Upper lobe of left lung (tissue), 4 donors: ENCODE measurements at regions not wholly inside any gene's neighbourhood (a gene's known extent, or its start where the extent isn't known, plus 50 kb on each side); places are given as distances from the start of the nearest gene placed in this dataset.

Source experiments
- EP300 ChIP-seq, 4 donors: sonication (generic); formaldehyde crosslinking; IDR thresholded peaks; one replicate each; pipeline ENCODE4 v1.5.1; 2017; ENCODE audit warnings: antibody characterized with exemption in 4 of 4, control low read depth in 2 of 4
- POLR2A ChIP-seq, 4 donors: fragments of 450-650 bp; IDR thresholded peaks; one replicate each; pipeline ENCODE4 v1.5.1; 2016 to 2017; ENCODE audit warnings: antibody characterized with exemption in 4 of 4, mild to moderate bottlenecking in 2 of 4
- POLR2AphosphoS5 ChIP-seq, 2 donors: sonication (generic); formaldehyde crosslinking; IDR thresholded peaks; one replicate each; pipeline ENCODE4 v1.5.1; 2017; ENCODE audit warnings: antibody characterized with exemption in 2 of 2
- TF ChIP-seq, protein P1 (sequence below), 6 experiments: fragments of 450-650 bp in 4 of 6; fragments of 200-600 bp in 2 of 6; sonication (generic) in 2 of 6; IDR thresholded peaks; one replicate each; pipeline ENCODE4 v1.5.1; 2016 to 2019; ENCODE audit warnings: antibody characterized with exemption in 6 of 6

GRCh38 chr7:94843553-94843952 is 63.8 kb upstream of the PPP1R9A start:
- no peak for TF ChIP-seq POLR2AphosphoS5 (IDR thresholded peaks at IDR 0.05)
- TF ChIP-seq, protein P1, sequence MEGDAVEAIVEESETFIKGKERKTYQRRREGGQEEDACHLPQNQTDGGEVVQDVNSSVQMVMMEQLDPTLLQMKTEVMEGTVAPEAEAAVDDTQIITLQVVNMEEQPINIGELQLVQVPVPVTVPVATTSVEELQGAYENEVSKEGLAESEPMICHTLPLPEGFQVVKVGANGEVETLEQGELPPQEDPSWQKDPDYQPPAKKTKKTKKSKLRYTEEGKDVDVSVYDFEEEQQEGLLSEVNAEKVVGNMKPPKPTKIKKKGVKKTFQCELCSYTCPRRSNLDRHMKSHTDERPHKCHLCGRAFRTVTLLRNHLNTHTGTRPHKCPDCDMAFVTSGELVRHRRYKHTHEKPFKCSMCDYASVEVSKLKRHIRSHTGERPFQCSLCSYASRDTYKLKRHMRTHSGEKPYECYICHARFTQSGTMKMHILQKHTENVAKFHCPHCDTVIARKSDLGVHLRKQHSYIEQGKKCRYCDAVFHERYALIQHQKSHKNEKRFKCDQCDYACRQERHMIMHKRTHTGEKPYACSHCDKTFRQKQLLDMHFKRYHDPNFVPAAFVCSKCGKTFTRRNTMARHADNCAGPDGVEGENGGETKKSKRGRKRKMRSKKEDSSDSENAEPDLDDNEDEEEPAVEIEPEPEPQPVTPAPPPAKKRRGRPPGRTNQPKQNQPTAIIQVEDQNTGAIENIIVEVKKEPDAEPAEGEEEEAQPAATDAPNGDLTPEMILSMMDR (IDR thresholded peaks at IDR 0.05), result no peak
- no peak for TF ChIP-seq POLR2A (IDR thresholded peaks at IDR 0.05)
- no peak for TF ChIP-seq EP300 (IDR thresholded peaks at IDR 0.05)
